Upper lobe of left lung (tissue), 4 donors: ENCODE measurements at regions not wholly inside any gene's neighbourhood (a gene's known extent, or its start where the extent isn't known, plus 50 kb on each side); places are given as distances from the start of the nearest gene placed in this dataset.

Source experiments
- EP300 ChIP-seq, 4 donors: sonication (generic); formaldehyde crosslinking; IDR thresholded peaks; one replicate each; pipeline ENCODE4 v1.5.1; 2017; ENCODE audit warnings: antibody characterized with exemption in 4 of 4, control low read depth in 2 of 4
- POLR2A ChIP-seq, 4 donors: fragments of 450-650 bp; IDR thresholded peaks; one replicate each; pipeline ENCODE4 v1.5.1; 2016 to 2017; ENCODE audit warnings: antibody characterized with exemption in 4 of 4, mild to moderate bottlenecking in 2 of 4
- POLR2AphosphoS5 ChIP-seq, 2 donors: sonication (generic); formaldehyde crosslinking; IDR thresholded peaks; one replicate each; pipeline ENCODE4 v1.5.1; 2017; ENCODE audit warnings: antibody characterized with exemption in 2 of 2
- TF ChIP-seq, protein P1 (sequence below), 6 experiments: fragments of 450-650 bp in 4 of 6; fragments of 200-600 bp in 2 of 6; sonication (generic) in 2 of 6; IDR thresholded peaks; one replicate each; pipeline ENCODE4 v1.5.1; 2016 to 2019; ENCODE audit warnings: antibody characterized with exemption in 6 of 6

DNA sequence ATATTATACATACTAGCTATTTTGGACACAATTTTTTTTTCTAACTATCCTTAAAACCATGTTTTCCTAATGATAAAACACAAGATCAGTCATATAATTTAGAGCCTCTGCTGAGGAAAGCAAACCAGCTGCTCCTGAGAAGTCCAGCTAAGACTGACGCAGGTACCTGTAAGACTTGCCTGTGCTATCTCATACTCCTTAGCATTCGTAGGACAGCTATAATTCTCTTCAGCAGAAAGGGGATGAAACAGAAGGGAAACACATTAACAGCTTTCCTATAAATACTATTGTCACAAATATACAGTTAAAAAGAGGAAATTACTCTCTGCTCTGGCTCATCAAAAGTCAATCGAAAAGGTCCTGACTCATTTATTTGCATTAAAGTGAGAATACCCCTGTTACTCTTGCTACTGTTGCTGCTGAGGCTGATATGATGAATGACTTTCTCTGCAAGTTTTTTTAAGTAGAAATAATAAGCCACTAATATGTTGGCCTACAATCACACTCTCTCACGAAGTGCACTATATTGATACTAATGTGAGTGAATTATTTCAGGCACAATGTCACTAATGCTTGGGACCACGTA lies 757.1 kb downstream of the KCNT2 start:
- TF ChIP-seq, protein P1, sequence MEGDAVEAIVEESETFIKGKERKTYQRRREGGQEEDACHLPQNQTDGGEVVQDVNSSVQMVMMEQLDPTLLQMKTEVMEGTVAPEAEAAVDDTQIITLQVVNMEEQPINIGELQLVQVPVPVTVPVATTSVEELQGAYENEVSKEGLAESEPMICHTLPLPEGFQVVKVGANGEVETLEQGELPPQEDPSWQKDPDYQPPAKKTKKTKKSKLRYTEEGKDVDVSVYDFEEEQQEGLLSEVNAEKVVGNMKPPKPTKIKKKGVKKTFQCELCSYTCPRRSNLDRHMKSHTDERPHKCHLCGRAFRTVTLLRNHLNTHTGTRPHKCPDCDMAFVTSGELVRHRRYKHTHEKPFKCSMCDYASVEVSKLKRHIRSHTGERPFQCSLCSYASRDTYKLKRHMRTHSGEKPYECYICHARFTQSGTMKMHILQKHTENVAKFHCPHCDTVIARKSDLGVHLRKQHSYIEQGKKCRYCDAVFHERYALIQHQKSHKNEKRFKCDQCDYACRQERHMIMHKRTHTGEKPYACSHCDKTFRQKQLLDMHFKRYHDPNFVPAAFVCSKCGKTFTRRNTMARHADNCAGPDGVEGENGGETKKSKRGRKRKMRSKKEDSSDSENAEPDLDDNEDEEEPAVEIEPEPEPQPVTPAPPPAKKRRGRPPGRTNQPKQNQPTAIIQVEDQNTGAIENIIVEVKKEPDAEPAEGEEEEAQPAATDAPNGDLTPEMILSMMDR (IDR thresholded peaks at IDR 0.05), result no peak
- TF ChIP-seq POLR2A (IDR thresholded peaks at IDR 0.05) (no peak), EP300 (IDR thresholded peaks at IDR 0.05) (no peak), POLR2AphosphoS5 (IDR thresholded peaks at IDR 0.05) (no peak)
